ENCODE measurements at regions not wholly inside any gene's neighbourhood (a gene's known extent, or its start where the extent isn't known, plus 50 kb on each side); places are given as distances from the start of the nearest gene placed in this dataset.

- Histone ChIP-seq H4K20me1 (ENCODE audit: insufficient read depth) (no peaks in the 10 kb centered on the region), H3K36me3 (ENCODE audit: insufficient read depth, low read length) (no peaks in the 10 kb centered on the region), H3K27me3 (ENCODE audit: insufficient read depth, low read depth, low read length) (no peaks in the 10 kb centered on the region), H3K79me2 (replicated peaks; ENCODE audit: insufficient read depth, low read length) (no peaks in the 10 kb centered on the region), H2AFZ (ENCODE audit: low read depth, low read length) (no peak overlapping the region), H3K9ac (ENCODE audit: low read length) (no peak overlapping the region), H3K4me3 (ENCODE audit: low read length) (no peak overlapping the region), H3F3A (ENCODE audit: insufficient read depth, low read length, poor library complexity, severe bottlenecking) (no peaks in the 10 kb centered on the region), H3K9me2 (ENCODE audit: insufficient read depth, low read length) (no peaks in the 10 kb centered on the region), H3K27ac (ENCODE audit: low read length) (no peak overlapping the region), H3K4me2 (ENCODE audit: low read length) (no peak overlapping the region), H3K9me3 (ENCODE audit: low read length) (no peaks in the 10 kb centered on the region)
- TF ChIP-seq RAD21 (conservative IDR thresholded peaks at IDR 0.05) (no peak), EZH2 (IDR thresholded peaks at IDR 0.05; ENCODE audit: borderline replicate concordance, insufficient read depth, low read length, poor library complexity, severe bottlenecking) (no peak), POLR2AphosphoS5 (IDR thresholded peaks at IDR 0.05) (no peak), MXI1 (conservative IDR thresholded peaks at IDR 0.05; ENCODE audit: poor library complexity, severe bottlenecking) (no peak), EP300 (conservative IDR thresholded peaks at IDR 0.05; ENCODE audit: poor library complexity, severe bottlenecking) (no peak), CTCF (IDR thresholded peaks at IDR 0.05; ENCODE audit: poor library complexity, severe bottlenecking) (no peak), SMC3 (conservative IDR thresholded peaks at IDR 0.05; ENCODE audit: poor library complexity) (no peak), TAF1 (IDR thresholded peaks at IDR 0.05; ENCODE audit: low read depth) (no peak), REST (IDR thresholded peaks at IDR 0.05; ENCODE audit: borderline replicate concordance) (no peak)
Observed at GRCh38 chr10:55892276-55892675, 468.8 kb downstream of the ZWINT start.

GRCh38 chr10:55881588-55881987, 479.5 kb downstream of the ZWINT start:
- no peak overlapping the region for H2AFZ ChIP-seq (ENCODE audit: low read depth, low read length)
- H3K27me3 ChIP-seq (ENCODE audit: insufficient read depth, low read depth, low read length) = no peaks in the 10 kb centered on the region
- no peaks in the 10 kb centered on the region for H3K36me3 ChIP-seq (ENCODE audit: insufficient read depth, low read length)
- H3K79me2 ChIP-seq (replicated peaks; ENCODE audit: insufficient read depth, low read length) = no peaks in the 10 kb centered on the region
- no peaks in the 10 kb centered on the region for H3K9me3 ChIP-seq (ENCODE audit: low read length)
- H3F3A ChIP-seq (ENCODE audit: insufficient read depth, low read length, poor library complexity, severe bottlenecking) = no peaks in the 10 kb centered on the region
- TF ChIP-seq SMC3 (conservative IDR thresholded peaks at IDR 0.05; ENCODE audit: poor library complexity) = no peak
- no peak for TF ChIP-seq TAF1 (IDR thresholded peaks at IDR 0.05; ENCODE audit: low read depth)
- no peak for TF ChIP-seq REST (IDR thresholded peaks at IDR 0.05; ENCODE audit: borderline replicate concordance)
- TF ChIP-seq POLR2AphosphoS5 (IDR thresholded peaks at IDR 0.05) = no peak
- TF ChIP-seq CTCF (IDR thresholded peaks at IDR 0.05; ENCODE audit: poor library complexity, severe bottlenecking) = no peak
- no peak for TF ChIP-seq EZH2 (IDR thresholded peaks at IDR 0.05; ENCODE audit: borderline replicate concordance, insufficient read depth, low read length, poor library complexity, severe bottlenecking)
- TF ChIP-seq EP300 (conservative IDR thresholded peaks at IDR 0.05; ENCODE audit: poor library complexity, severe bottlenecking) = no peak
- TF ChIP-seq RAD21 (conservative IDR thresholded peaks at IDR 0.05) = no peak
- TF ChIP-seq MXI1 (conservative IDR thresholded peaks at IDR 0.05; ENCODE audit: poor library complexity, severe bottlenecking) = no peak
- no peak overlapping the region for H3K9ac ChIP-seq (ENCODE audit: low read length)
- no peak overlapping the region for H3K27ac ChIP-seq (ENCODE audit: low read length)
- H3K4me2 ChIP-seq (ENCODE audit: low read length) = no peak overlapping the region
- no peak overlapping the region for H3K4me3 ChIP-seq (ENCODE audit: low read length)
- H4K20me1 ChIP-seq (ENCODE audit: insufficient read depth) = no peaks in the 10 kb centered on the region
- H3K9me2 ChIP-seq (ENCODE audit: insufficient read depth, low read length) = no peaks in the 10 kb centered on the region

Data from neural cell (in vitro differentiated cells).